Amniotic stem cell (primary cell): ENCODE measurements at regions not wholly inside any gene's neighbourhood (a gene's known extent, or its start where the extent isn't known, plus 50 kb on each side); places are given as distances from the start of the nearest gene placed in this dataset.
A peak's percentile ranks its signal among the peaks of the same experiment; 100 is the strongest.

ENCODE experiments used
- DNase-seq: peaks from one replicate; lab custom pipeline; 2025; lab: John Stamatoyannopoulos, UW

- DNase-seq = peak; percentile 10
Observed at GRCh38 chr2:198499539-198499938, 695.1 kb downstream of the PLCL1 start.

GRCh38 chr2:198498516-198498915, 694.1 kb downstream of the PLCL1 start:
- DNase-seq = no peak

- no peak for DNase-seq
Observed at GRCh38 chr2:198498048-198498447, 693.7 kb downstream of the PLCL1 start.

GRCh38 chr2:198494931-198495330, 690.5 kb downstream of the PLCL1 start:
- DNase-seq = no peak

- no peak for DNase-seq
Observed at GRCh38 chr2:198490748-198491147, 686.4 kb downstream of the PLCL1 start.

GRCh38 chr2:198488964-198489363, 684.6 kb downstream of the PLCL1 start:
- DNase-seq = no peak

- no peak for DNase-seq
Observed at GRCh38 chr2:198483051-198483450, 678.7 kb downstream of the PLCL1 start.

GRCh38 chr2:198479065-198479464, 674.7 kb downstream of the PLCL1 start:
- no peak for DNase-seq

- DNase-seq = no peak
Observed at GRCh38 chr2:198478361-198478760, 674.0 kb downstream of the PLCL1 start.

- no peak for DNase-seq
Observed at GRCh38 chr2:198476007-198476406, 671.6 kb downstream of the PLCL1 start.

GRCh38 chr2:198471291-198471690, 666.9 kb downstream of the PLCL1 start:
- no peak for DNase-seq

GRCh38 chr2:198468136-198468535, 663.7 kb downstream of the PLCL1 start:
- no peak for DNase-seq

- DNase-seq = no peak
Observed at GRCh38 chr2:198465970-198466369, 661.6 kb downstream of the PLCL1 start.

GRCh38 chr2:198456418-198456817, 652.0 kb downstream of the PLCL1 start:
- no peak for DNase-seq

GRCh38 chr2:198453866-198454265, 649.5 kb downstream of the PLCL1 start:
- DNase-seq = no peak

GRCh38 chr2:198452327-198452726, 647.9 kb downstream of the PLCL1 start:
- DNase-seq = no peak

GRCh38 chr2:198448789-198449188, 644.4 kb downstream of the PLCL1 start:
- no peak for DNase-seq

- DNase-seq = no peak
Observed at GRCh38 chr2:198444800-198445287, 640.5 kb downstream of the PLCL1 start.

GRCh38 chr2:198441901-198442300, 637.5 kb downstream of the PLCL1 start:
- peak; percentile 14 for DNase-seq

- no peak for DNase-seq
Observed at GRCh38 chr2:198441246-198441645, 636.9 kb downstream of the PLCL1 start.

- no peak for DNase-seq
Observed at GRCh38 chr2:198440833-198441232, 636.4 kb downstream of the PLCL1 start.

- DNase-seq = no peak
Observed at GRCh38 chr2:198438331-198438730, 633.9 kb downstream of the PLCL1 start.

GRCh38 chr2:198424112-198424511, 619.7 kb downstream of the PLCL1 start:
- no peak for DNase-seq

- DNase-seq = no peak
Observed at GRCh38 chr2:198417836-198418235, 613.4 kb downstream of the PLCL1 start.

GRCh38 chr2:198414976-198415375, 610.6 kb downstream of the PLCL1 start:
- DNase-seq = no peak
